BJ (cell line): ENCODE measurements at regions not wholly inside any gene's neighbourhood (a gene's known extent, or its start where the extent isn't known, plus 50 kb on each side); places are given as distances from the start of the nearest gene placed in this dataset.

Experiments used
- CTCF ChIA-PET: fragments of 350-600 bp; formaldehyde crosslinking; extraction: SDS; loops from one replicate; lab custom pipeline; 2021; ENCODE audit warnings: antibody characterized with exemption, inconsistent platforms; lab: Yijun Ruan, JAX
- POLR2A ChIA-PET: fragments of 300-600 bp; sonication (Branson Sonifier 250); formaldehyde crosslinking; extraction: SDS; loops from one replicate; lab custom pipeline; 2021; ENCODE audit warnings: antibody characterized with exemption; lab: Charles Lee
- DNase-seq: peaks from one replicate; pipeline ENCODE4 v3.0.0-alpha.2; 2011; ENCODE audit warnings: low read depth
- H3K27me3 ChIP-seq: 2 replicates; pipeline ENCODE4 v1.6.0; 2011; ENCODE audit warnings: low read length; ENCODE audit not compliant: control insufficient read depth, insufficient read depth
- H3K36me3 ChIP-seq: 2 replicates; pipeline ENCODE4 v1.5.1; 2011; ENCODE audit warnings: low read length; ENCODE audit not compliant: control insufficient read depth, insufficient read depth
- H3K4me3 ChIP-seq: 2 replicates; pipeline ENCODE4 v1.5.1; 2011; ENCODE audit warnings: low read depth, mild to moderate bottlenecking, control low read depth, low read length
- TF ChIP-seq, protein P1 (sequence below): IDR thresholded peaks from 2 replicates; pipeline ENCODE4 v1.5.1; 2011; ENCODE audit warnings: low read depth, mild to moderate bottlenecking, control low read depth, inconsistent platforms, low read length, moderate library complexity; ENCODE audit not compliant: insufficient read depth

DNA sequence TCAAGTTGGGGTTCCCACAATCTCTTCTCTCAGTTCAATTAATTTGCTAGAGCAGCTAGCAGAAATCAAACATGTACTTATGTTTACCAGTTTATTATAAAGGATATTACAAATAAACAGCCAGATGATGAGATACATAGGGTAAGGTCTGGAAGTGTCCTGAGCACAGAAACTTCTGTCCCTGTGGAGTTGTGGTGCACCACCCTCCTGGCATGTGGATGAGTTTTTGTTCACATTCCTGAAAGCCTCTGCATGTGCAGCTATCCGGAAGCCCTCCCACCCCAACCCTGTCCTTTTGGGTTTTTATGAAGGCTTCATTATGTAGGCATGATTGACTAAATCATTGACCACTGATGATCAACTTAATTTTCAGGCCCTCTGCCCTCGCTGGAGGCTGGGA, 791.2 kb upstream of the ZNF608 start:
- no peak overlapping the region for H3K4me3 ChIP-seq
- CTCF ChIA-PET, result no interaction called here
- no peaks in the 10 kb centered on the region for H3K27me3 ChIP-seq
- H3K36me3 ChIP-seq, result no peaks in the 10 kb centered on the region
- TF ChIP-seq, protein P1, sequence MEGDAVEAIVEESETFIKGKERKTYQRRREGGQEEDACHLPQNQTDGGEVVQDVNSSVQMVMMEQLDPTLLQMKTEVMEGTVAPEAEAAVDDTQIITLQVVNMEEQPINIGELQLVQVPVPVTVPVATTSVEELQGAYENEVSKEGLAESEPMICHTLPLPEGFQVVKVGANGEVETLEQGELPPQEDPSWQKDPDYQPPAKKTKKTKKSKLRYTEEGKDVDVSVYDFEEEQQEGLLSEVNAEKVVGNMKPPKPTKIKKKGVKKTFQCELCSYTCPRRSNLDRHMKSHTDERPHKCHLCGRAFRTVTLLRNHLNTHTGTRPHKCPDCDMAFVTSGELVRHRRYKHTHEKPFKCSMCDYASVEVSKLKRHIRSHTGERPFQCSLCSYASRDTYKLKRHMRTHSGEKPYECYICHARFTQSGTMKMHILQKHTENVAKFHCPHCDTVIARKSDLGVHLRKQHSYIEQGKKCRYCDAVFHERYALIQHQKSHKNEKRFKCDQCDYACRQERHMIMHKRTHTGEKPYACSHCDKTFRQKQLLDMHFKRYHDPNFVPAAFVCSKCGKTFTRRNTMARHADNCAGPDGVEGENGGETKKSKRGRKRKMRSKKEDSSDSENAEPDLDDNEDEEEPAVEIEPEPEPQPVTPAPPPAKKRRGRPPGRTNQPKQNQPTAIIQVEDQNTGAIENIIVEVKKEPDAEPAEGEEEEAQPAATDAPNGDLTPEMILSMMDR, result no peak
- POLR2A ChIA-PET, result no interaction called here
- no peak for DNase-seq

DNA sequence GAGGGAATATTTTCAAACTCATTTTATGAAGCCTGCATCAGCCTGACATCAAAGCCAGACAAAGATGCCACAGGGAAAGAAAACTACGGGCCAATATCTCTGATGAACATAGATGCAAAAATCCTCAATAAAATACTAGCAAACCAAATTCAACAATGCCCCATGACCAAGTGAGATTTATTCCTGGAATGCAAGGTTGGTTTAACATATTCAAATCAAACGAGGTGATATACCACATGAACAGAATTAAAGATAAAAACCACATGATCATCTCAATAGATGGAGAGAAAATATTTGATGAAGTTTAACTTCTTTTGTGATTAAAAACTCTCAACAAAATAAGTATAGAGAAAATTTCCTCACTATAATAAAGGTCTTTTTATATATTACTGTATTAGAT, 792.0 kb upstream of the ZNF608 start:
- TF ChIP-seq, protein P1, result no peak
- ChIA-PET CTCF (no interaction called here), POLR2A (no interaction called here)
- Histone ChIP-seq H3K27me3 (no peaks in the 10 kb centered on the region), H3K36me3 (no peaks in the 10 kb centered on the region), H3K4me3 (no peak overlapping the region)
- no peak for DNase-seq

DNA sequence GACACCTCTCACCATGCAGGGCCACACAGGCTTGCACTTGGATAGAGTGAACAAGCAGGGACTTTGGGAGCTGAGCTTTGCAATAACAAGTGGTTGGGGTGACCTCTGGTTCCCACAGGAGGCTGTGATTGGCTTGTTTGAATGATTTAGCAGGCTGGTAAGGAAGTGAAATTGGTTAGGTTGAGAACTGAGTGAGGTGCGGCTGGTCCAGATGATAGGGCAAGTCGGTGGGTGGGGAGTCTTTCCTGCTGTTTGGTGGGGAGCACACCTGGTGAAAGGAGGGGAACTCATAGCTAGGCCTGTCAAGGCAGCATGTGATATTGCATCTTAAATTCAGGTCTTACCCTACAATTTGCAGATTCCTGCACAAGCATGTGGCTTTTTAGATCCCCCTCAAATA, 794.6 kb upstream of the ZNF608 start:
- ChIA-PET CTCF (no interaction called here), POLR2A (no interaction called here)
- no peak for DNase-seq
- TF ChIP-seq, protein P1, result no peak
- no peaks in the 10 kb centered on the region for H3K27me3 ChIP-seq
- H3K4me3 ChIP-seq, result no peak overlapping the region
- H3K36me3 ChIP-seq, result no peaks in the 10 kb centered on the region

DNA sequence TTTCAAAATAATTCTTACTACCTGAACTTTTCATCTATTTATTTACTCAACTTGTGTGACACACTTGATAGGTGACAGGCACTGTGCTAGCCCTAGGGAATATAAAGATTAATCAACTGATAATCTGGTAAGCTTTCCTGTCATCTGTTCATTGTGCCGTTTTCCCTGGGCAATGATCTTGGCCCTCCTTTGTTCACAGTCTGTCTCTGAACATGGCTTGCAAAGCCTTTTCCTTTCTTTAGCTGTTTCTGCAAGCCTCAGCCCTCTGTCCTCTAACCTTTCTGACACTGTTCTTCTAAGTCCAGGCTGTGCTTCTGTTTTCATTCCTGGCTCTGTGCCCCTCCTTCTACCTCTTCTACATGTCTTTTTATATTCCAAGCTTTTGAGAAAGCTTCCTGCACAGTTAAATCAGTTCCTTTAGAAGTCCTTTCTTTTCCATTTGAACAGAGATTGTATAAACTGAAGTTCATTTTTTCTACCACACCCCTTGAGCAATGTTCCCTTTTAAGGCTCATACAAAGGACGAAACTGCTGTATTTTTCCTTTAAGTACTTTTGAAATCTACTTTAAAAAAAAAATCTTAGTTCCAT, 803.0 kb upstream of the ZNF608 start:
- H3K4me3 ChIP-seq, result no peak overlapping the region
- H3K36me3 ChIP-seq, result no peaks in the 10 kb centered on the region
- POLR2A ChIA-PET, result interaction anchor here (0.6 kb wide), 1 partner anchor 589 kb away, joined by 3 read pairs; no protein-coding TSS in a partner anchor
- TF ChIP-seq, protein P1, result no peak
- CTCF ChIA-PET, result interaction anchor here (1.2 kb wide), 1 partner anchor 9 kb away, joined by 5 read pairs; no protein-coding TSS in a partner anchor
- no peak for DNase-seq
- peaks cover 2% of the 10 kb centered on the region for H3K27me3 ChIP-seq

DNA sequence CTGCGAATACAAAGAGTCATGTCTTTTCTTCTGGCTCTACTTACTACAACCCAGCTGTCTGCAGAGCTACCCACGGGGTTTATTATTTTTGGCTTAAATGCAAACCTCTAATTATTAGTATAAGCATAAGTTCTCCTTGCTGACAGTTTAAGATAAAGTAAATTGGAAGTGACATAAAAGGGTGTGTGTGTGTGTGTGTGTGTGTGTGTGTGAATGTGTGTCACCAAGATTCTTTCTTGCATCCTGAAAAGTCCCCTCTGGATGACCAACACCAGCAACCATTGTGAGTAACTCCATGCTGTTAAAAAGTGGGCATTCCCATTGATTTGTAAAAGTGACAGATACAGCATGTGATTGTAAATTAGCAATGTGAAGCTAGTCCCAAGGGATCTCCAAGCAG, 803.8 kb upstream of the ZNF608 start:
- DNase-seq, result no peak
- no peak overlapping the region for H3K4me3 ChIP-seq
- H3K27me3 ChIP-seq, result peaks cover 2% of the 10 kb centered on the region
- H3K36me3 ChIP-seq, result no peaks in the 10 kb centered on the region
- CTCF ChIA-PET, result interaction anchor here (0.6 kb wide), 1 partner anchor 12 kb away, joined by 4 read pairs; no protein-coding TSS in a partner anchor
- POLR2A ChIA-PET, result no interaction called here
- TF ChIP-seq, protein P1, result no peak
